ENCODE measurements at regions not wholly inside any gene's neighbourhood (a gene's known extent, or its start where the extent isn't known, plus 50 kb on each side); places are given as distances from the start of the nearest gene placed in this dataset.
"Not testable (repeated sequence)": the region's sequence is repeated elsewhere in the genome, so short reads cannot be mapped to it uniquely, and the experiment has no call there.

GRCh38 chr10:33052915-33053810, 95.1 kb upstream of the ITGB1 start:
- intact Hi-C loops (cut with micrococcal nuclease; ENCODE audit: unreplicated experiment) = no loop called here
- no TSS peak for BruUV-seq (replicated peaks)
- Histone ChIP-seq H3K27ac (ENCODE audit: low read depth, low read length, poor library complexity, severe bottlenecking) (no peak overlapping the region), H3K36me3 (ENCODE audit: insufficient read depth, low read length) (no peaks in the 10 kb centered on the region), H3K4me1 (ENCODE audit: insufficient read depth, low read length, poor library complexity, severe bottlenecking) (no peaks in the 10 kb centered on the region), H3K9me3 (ENCODE audit: low read length) (no peaks in the 10 kb centered on the region), H3K4me3 (ENCODE audit: low read depth, low read length, poor library complexity, severe bottlenecking) (no peak overlapping the region), H3K79me2 (ENCODE audit: insufficient read depth, low read depth, low read length) (no peaks in the 10 kb centered on the region), H2AFZ (ENCODE audit: low read length) (no peak overlapping the region), H3K4me2 (ENCODE audit: low read length) (no peak overlapping the region), H4K20me1 (ENCODE audit: insufficient read depth, low read length) (no peaks in the 10 kb centered on the region), H3K9me2 (ENCODE audit: insufficient read depth, low read length) (no peaks in the 10 kb centered on the region)
- POLR2A ChIA-PET = interaction anchor here (0.6 to 1.0 kb wide), 2 partner anchors 43 to 101 kb away, joined by 3 read pairs; no protein-coding TSS in a partner anchor
- TF ChIP-seq CTCF (conservative IDR thresholded peaks at IDR 0.05; ENCODE audit: low read length) (no peak), EZH2phosphoT487 (IDR thresholded peaks at IDR 0.05; ENCODE audit: borderline replicate concordance, low read depth, low read length) (no peak)
- no peak for DNase-seq (ENCODE audit: low spot score)
- CTCF ChIA-PET (ENCODE audit: unreplicated experiment) = interaction anchor here (0.6 to 0.7 kb wide), 2 partner anchors 150 to 167 kb away, joined by 3 read pairs; no protein-coding TSS in a partner anchor

DNA sequence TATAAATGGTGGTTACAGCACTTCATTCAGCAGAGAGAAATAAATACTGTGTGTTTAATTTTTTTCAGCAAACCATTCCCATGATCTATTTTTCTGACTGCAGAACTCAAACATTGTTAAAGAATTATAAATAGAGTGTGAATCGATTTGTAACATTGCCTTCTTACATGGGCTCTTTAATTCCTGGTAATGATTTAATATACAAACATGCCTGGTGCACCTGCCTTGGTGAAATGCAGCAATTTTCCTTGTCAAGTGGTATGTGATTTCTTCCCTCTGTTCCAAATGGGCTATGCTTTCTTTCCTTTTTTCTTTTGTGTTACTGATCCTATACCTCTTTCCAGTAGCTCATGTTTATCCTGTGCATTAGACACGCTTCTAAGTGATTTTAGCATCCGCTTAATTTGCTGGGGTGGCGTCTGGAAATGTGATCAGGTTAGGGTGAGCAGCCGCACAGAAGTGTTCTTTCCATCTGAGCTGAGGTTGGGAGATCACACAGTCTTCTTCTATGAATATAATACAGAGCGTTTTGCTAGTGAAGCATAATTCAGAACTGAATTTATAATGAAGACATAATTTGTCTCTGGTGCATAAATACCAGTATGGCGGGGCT, 94.3 kb upstream of the ITGB1 start:
- ChIA-PET POLR2A (no interaction called here), CTCF (ENCODE audit: unreplicated experiment) (no interaction called here)
- Histone ChIP-seq H3K9me2 (ENCODE audit: insufficient read depth, low read length) (no peaks in the 10 kb centered on the region), H3K9me3 (ENCODE audit: low read length) (no peaks in the 10 kb centered on the region), H3K4me2 (ENCODE audit: low read length) (no peak overlapping the region), H3K27ac (ENCODE audit: low read depth, low read length, poor library complexity, severe bottlenecking) (no peak overlapping the region), H4K20me1 (ENCODE audit: insufficient read depth, low read length) (no peaks in the 10 kb centered on the region), H3K36me3 (ENCODE audit: insufficient read depth, low read length) (no peaks in the 10 kb centered on the region), H3K79me2 (ENCODE audit: insufficient read depth, low read depth, low read length) (no peaks in the 10 kb centered on the region), H2AFZ (ENCODE audit: low read length) (no peak overlapping the region), H3K4me1 (ENCODE audit: insufficient read depth, low read length, poor library complexity, severe bottlenecking) (no peaks in the 10 kb centered on the region), H3K4me3 (ENCODE audit: low read depth, low read length, poor library complexity, severe bottlenecking) (no peak overlapping the region)
- TF ChIP-seq EZH2phosphoT487 (IDR thresholded peaks at IDR 0.05; ENCODE audit: borderline replicate concordance, low read depth, low read length) (no peak), CTCF (conservative IDR thresholded peaks at IDR 0.05; ENCODE audit: low read length) (no peak)
- no peak for DNase-seq (ENCODE audit: low spot score)
- intact Hi-C loops (cut with micrococcal nuclease; ENCODE audit: unreplicated experiment) = no loop called here
- BruUV-seq (replicated peaks) = no TSS peak

- H3K4me2 ChIP-seq (ENCODE audit: low read length); POLR2A ChIA-PET; CTCF ChIA-PET (ENCODE audit: unreplicated experiment); H3K4me1 ChIP-seq (ENCODE audit: insufficient read depth, low read length, poor library complexity, severe bottlenecking); H3K9me2 ChIP-seq (ENCODE audit: insufficient read depth, low read length); intact Hi-C loops (cut with micrococcal nuclease; ENCODE audit: unreplicated experiment); DNase-seq (ENCODE audit: low spot score); H3K36me3 ChIP-seq (ENCODE audit: insufficient read depth, low read length); H3K79me2 ChIP-seq (ENCODE audit: insufficient read depth, low read depth, low read length); H3K4me3 ChIP-seq (ENCODE audit: low read depth, low read length, poor library complexity, severe bottlenecking); H4K20me1 ChIP-seq (ENCODE audit: insufficient read depth, low read length); H2AFZ ChIP-seq (ENCODE audit: low read length); H3K27ac ChIP-seq (ENCODE audit: low read depth, low read length, poor library complexity, severe bottlenecking); BruUV-seq (replicated peaks); H3K9me3 ChIP-seq (ENCODE audit: low read length): not testable (repeated sequence)
Observed at GRCh38 chr10:33049963-33050920, 92.2 kb upstream of the ITGB1 start.

All from OCI-LY7 (cell line).